HK-2 (cell line): ENCODE measurements at regions not wholly inside any gene's neighbourhood (a gene's known extent, or its start where the extent isn't known, plus 50 kb on each side); places are given as distances from the start of the nearest gene placed in this dataset.

Source experiments
- DNase-seq: peaks from one replicate; pipeline ENCODE4 v3.0.0-alpha.2; 2018; ENCODE audit not compliant: unreplicated experiment

- DNase-seq = no peak
Measured at GRCh38 chr3:127483902-127484591, 106.5 kb downstream of the TPRA1 start.

- no peak for DNase-seq
Measured at GRCh38 chr3:127483005-127483641, 107.4 kb downstream of the TPRA1 start.

GRCh38 chr3:127482216-127483004 is 108.1 kb downstream of the TPRA1 start:
- no peak for DNase-seq

- DNase-seq = no peak
Measured at GRCh38 chr3:127480196-127480954, 110.2 kb downstream of the TPRA1 start.

- no peak for DNase-seq
Measured at GRCh38 chr3:127479449-127479848, 111.1 kb downstream of the TPRA1 start.

- no peak for DNase-seq
Measured at GRCh38 chr3:127478922-127479321, 111.6 kb downstream of the TPRA1 start.

- no peak for DNase-seq
Measured at GRCh38 chr3:127477396-127477795, 113.1 kb downstream of the TPRA1 start.

- DNase-seq = no peak
Measured at GRCh38 chr3:127476936-127477335, 113.6 kb downstream of the TPRA1 start.

GRCh38 chr3:127475975-127476705 is 114.4 kb downstream of the TPRA1 start:
- no peak for DNase-seq

- DNase-seq = no peak
Measured at GRCh38 chr3:127475391-127475790, 115.1 kb downstream of the TPRA1 start.

GRCh38 chr3:127473244-127474024 is 117.1 kb downstream of the TPRA1 start:
- peak; percentile 27 for DNase-seq

GRCh38 chr3:127472506-127472905 is 118.0 kb downstream of the TPRA1 start:
- DNase-seq = no peak

- DNase-seq = no peak
Measured at GRCh38 chr3:127471142-127471541, 119.4 kb downstream of the TPRA1 start.

GRCh38 chr3:127469760-127470159 is 120.8 kb downstream of the TPRA1 start:
- no peak for DNase-seq

GRCh38 chr3:127467391-127467790 is 123.1 kb downstream of the TPRA1 start:
- DNase-seq = no peak

- no peak for DNase-seq
Measured at GRCh38 chr3:127464642-127465041, 125.9 kb downstream of the TPRA1 start.

GRCh38 chr3:127462111-127462655 is 128.3 kb downstream of the TPRA1 start:
- no peak for DNase-seq

- DNase-seq = no peak
Measured at GRCh38 chr3:127461286-127461910, 129.1 kb downstream of the TPRA1 start.

GRCh38 chr3:127459891-127460290 is 130.6 kb downstream of the TPRA1 start:
- DNase-seq = no peak
